ENCODE measurements at regions not wholly inside any gene's neighbourhood (a gene's known extent, or its start where the extent isn't known, plus 50 kb on each side); places are given as distances from the start of the nearest gene placed in this dataset.

DNA sequence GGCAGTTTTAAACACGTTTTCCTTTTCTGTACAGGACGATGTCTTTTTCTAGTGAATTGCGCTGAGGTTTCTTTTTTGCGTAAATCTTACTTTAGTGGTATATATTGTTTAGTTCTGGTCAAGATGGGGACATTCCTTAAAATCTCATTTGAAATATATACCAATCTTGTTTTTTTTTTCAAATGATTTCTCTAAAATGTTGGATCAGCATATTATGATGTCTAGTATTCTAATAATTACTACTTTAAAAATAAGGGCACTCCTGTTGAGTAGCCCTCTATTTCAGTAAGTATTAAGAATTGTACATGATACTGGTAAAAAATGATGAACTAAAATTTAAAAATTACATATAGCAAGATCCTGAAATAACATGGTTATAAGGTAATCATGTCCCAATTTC, 224.1 kb upstream of the ARHGAP24 start:
- TF ChIP-seq, protein P1, sequence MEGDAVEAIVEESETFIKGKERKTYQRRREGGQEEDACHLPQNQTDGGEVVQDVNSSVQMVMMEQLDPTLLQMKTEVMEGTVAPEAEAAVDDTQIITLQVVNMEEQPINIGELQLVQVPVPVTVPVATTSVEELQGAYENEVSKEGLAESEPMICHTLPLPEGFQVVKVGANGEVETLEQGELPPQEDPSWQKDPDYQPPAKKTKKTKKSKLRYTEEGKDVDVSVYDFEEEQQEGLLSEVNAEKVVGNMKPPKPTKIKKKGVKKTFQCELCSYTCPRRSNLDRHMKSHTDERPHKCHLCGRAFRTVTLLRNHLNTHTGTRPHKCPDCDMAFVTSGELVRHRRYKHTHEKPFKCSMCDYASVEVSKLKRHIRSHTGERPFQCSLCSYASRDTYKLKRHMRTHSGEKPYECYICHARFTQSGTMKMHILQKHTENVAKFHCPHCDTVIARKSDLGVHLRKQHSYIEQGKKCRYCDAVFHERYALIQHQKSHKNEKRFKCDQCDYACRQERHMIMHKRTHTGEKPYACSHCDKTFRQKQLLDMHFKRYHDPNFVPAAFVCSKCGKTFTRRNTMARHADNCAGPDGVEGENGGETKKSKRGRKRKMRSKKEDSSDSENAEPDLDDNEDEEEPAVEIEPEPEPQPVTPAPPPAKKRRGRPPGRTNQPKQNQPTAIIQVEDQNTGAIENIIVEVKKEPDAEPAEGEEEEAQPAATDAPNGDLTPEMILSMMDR (IDR thresholded peaks at IDR 0.05; ENCODE audit: insufficient read depth in 1 of 2, low read depth in 1 of 2, low read length in 1 of 2, severe bottlenecking in 1 of 2, unreplicated experiment in 1 of 2) = no peak
- ChIA-PET CTCF (no interaction called here), POLR2A (no interaction called here)
- H3K36me3 Mint-ChIP-seq (ENCODE audit: insufficient read depth, unreplicated experiment) = no peaks in the 10 kb centered on the region
- H3K27me3 Mint-ChIP-seq (ENCODE audit: insufficient read depth, unreplicated experiment) = peaks cover 12% of the 10 kb centered on the region
- H3K4me1 ChIP-seq = no peaks in the 10 kb centered on the region
- BruUV-seq (replicated peaks) = no TSS peak
- H3K4me3 Mint-ChIP-seq (ENCODE audit: unreplicated experiment) = no peak overlapping the region
- no peaks in the 10 kb centered on the region for H3K27me3 ChIP-seq (replicated peaks; ENCODE audit: control insufficient read depth, insufficient read depth, low read length)
- no peak overlapping the region for H3K4me3 ChIP-seq (ENCODE audit: low read depth, low read length)
- no peak overlapping the region for H3K27ac Mint-ChIP-seq (ENCODE audit: unreplicated experiment)
- H3K9me3 ChIP-seq = peaks cover 7% of the 10 kb centered on the region
- H3K36me3 ChIP-seq (ENCODE audit: control insufficient read depth, insufficient read depth, low read length) = no peaks in the 10 kb centered on the region
- DNase-seq = no peak
- intact Hi-C loops (cut with micrococcal nuclease; ENCODE audit: unreplicated experiment) = no loop called here
- no peaks in the 10 kb centered on the region for H3K4me1 Mint-ChIP-seq (ENCODE audit: low read depth, unreplicated experiment)
- peaks cover 24% of the 10 kb centered on the region for H3K9me3 Mint-ChIP-seq (ENCODE audit: unreplicated experiment)

DNA sequence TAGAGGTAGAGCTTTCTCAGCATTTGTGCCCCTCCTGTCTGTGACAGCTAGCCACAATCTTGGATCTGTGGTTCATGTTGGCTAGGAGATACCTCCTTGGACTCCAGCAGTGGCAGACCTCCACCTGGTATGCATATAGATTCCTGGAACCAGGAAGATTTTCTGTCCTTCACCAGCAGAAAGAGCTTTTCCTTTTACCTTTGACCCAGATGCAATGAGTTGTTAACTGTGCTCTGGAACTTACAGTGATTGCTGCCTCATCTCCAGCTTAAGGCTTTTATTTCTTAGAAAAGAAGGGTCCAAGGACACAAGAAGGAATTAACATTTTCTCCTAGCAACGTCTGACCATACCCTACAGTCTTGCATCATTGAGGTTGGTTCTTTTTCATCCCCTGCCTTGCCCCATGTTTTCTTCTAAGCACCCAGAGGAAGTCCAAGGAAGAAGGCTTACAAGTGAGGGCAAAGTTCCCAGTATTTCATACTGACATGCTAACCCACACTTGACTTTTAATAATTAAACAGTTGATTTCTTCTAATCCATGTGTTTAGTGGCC, 217.1 kb upstream of the ARHGAP24 start:
- Histone ChIP-seq H3K4me3 (ENCODE audit: low read depth, low read length) (no peak overlapping the region), H3K36me3 (ENCODE audit: control insufficient read depth, insufficient read depth, low read length) (no peaks in the 10 kb centered on the region), H3K9me3 (peaks cover 7% of the 10 kb centered on the region), H3K4me1 (no peaks in the 10 kb centered on the region), H3K27me3 (replicated peaks; ENCODE audit: control insufficient read depth, insufficient read depth, low read length) (no peaks in the 10 kb centered on the region)
- TF ChIP-seq, protein P1 (IDR thresholded peaks at IDR 0.05; ENCODE audit: insufficient read depth in 1 of 2, low read depth in 1 of 2, low read length in 1 of 2, severe bottlenecking in 1 of 2, unreplicated experiment in 1 of 2) = no peak
- peaks cover 26% of the 10 kb centered on the region for H3K9me3 Mint-ChIP-seq (ENCODE audit: unreplicated experiment)
- ChIA-PET POLR2A (no interaction called here), CTCF (no interaction called here)
- H3K27me3 Mint-ChIP-seq (ENCODE audit: insufficient read depth, unreplicated experiment) = no peaks in the 10 kb centered on the region
- no peak overlapping the region for H3K27ac Mint-ChIP-seq (ENCODE audit: unreplicated experiment)
- no peak overlapping the region for H3K4me3 Mint-ChIP-seq (ENCODE audit: unreplicated experiment)
- intact Hi-C loops (cut with micrococcal nuclease; ENCODE audit: unreplicated experiment) = no loop called here
- H3K4me1 Mint-ChIP-seq (ENCODE audit: low read depth, unreplicated experiment) = no peaks in the 10 kb centered on the region
- H3K36me3 Mint-ChIP-seq (ENCODE audit: insufficient read depth, unreplicated experiment) = no peaks in the 10 kb centered on the region
- DNase-seq = no peak
- BruUV-seq (replicated peaks) = no TSS peak

- no peaks in the 10 kb centered on the region for H3K9me3 ChIP-seq
- POLR2A ChIA-PET = no interaction called here
- DNase-seq = no peak
- H3K36me3 ChIP-seq (ENCODE audit: control insufficient read depth, insufficient read depth, low read length) = no peaks in the 10 kb centered on the region
- no peaks in the 10 kb centered on the region for H3K36me3 Mint-ChIP-seq (ENCODE audit: insufficient read depth, unreplicated experiment)
- H3K4me1 ChIP-seq = no peaks in the 10 kb centered on the region
- H3K4me3 Mint-ChIP-seq (ENCODE audit: unreplicated experiment) = no peak overlapping the region
- H3K27me3 ChIP-seq (replicated peaks; ENCODE audit: control insufficient read depth, insufficient read depth, low read length) = no peaks in the 10 kb centered on the region
- no peak overlapping the region for H3K27ac Mint-ChIP-seq (ENCODE audit: unreplicated experiment)
- H3K4me3 ChIP-seq (ENCODE audit: low read depth, low read length) = no peak overlapping the region
- CTCF ChIA-PET = no interaction called here
- H3K27me3 Mint-ChIP-seq (ENCODE audit: insufficient read depth, unreplicated experiment) = no peaks in the 10 kb centered on the region
- BruUV-seq (replicated peaks) = no TSS peak
- TF ChIP-seq, protein P1 (IDR thresholded peaks at IDR 0.05; ENCODE audit: insufficient read depth in 1 of 2, low read depth in 1 of 2, low read length in 1 of 2, severe bottlenecking in 1 of 2, unreplicated experiment in 1 of 2) = no peak
- no peaks in the 10 kb centered on the region for H3K4me1 Mint-ChIP-seq (ENCODE audit: low read depth, unreplicated experiment)
- H3K9me3 Mint-ChIP-seq (ENCODE audit: unreplicated experiment) = peaks cover 10% of the 10 kb centered on the region
- intact Hi-C loops (cut with micrococcal nuclease; ENCODE audit: unreplicated experiment) = no loop called here
Observed at GRCh38 chr4:85260064-85260463, 214.9 kb upstream of the ARHGAP24 start.

All from Caco-2 (cell line).